Right lobe of liver (tissue), 6 donors: ENCODE measurements at regions not wholly inside any gene's neighbourhood (a gene's known extent, or its start where the extent isn't known, plus 50 kb on each side); places are given as distances from the start of the nearest gene placed in this dataset.

Source experiments
- ATAC-seq, 4 donors: fragments of 200-7000 bp; cut with Tn5 transposase; one replicate each; pipeline ENCODE4 v1.9.1; 2020; ENCODE audit warnings: mild to moderate bottlenecking in 4 of 4, moderate library complexity in 4 of 4
- DNase-seq, 3 donors: peaks; one replicate each; pipeline ENCODE4 v3.0.0-alpha.2; 2020
- H3K27ac ChIP-seq, 3 donors: fragments of 200-600 bp; one replicate each; pipeline ENCODE4 v1.8.0; 2022
- H3K27me3 ChIP-seq, 2 donors: fragments of 200-600 bp; one replicate each; pipeline ENCODE4 v1.8.0; 2022
- H3K36me3 ChIP-seq, 4 donors: fragments of 200-600 bp; sonication (generic) in 1 of 4; one replicate each; pipeline versions ENCODE4 v1.5.1 to v1.8.0; 2017 to 2022; ENCODE audit warnings: control low read depth in 1 of 4
- H3K4me1 ChIP-seq, 4 donors: fragments of 200-600 bp; sonication (generic) in 1 of 4; one replicate each; pipeline versions ENCODE4 v1.5.1 to v1.8.0; 2017 to 2022; ENCODE audit warnings: control low read depth in 1 of 4
- H3K4me3 ChIP-seq, 3 donors: fragments of 200-600 bp; one replicate each; pipeline ENCODE4 v1.8.0; 2022
- H3K9me3 ChIP-seq, 4 donors: fragments of 200-600 bp; sonication (generic) in 1 of 4; one replicate each; pipeline versions ENCODE4 v1.5.1 to v1.8.0; 2017 to 2022; ENCODE audit warnings: control low read depth in 1 of 4
- CTCF ChIP-seq, 4 donors: fragments of 200-600 bp in 3 of 4; fragments of 450-650 bp in 1 of 4; IDR thresholded peaks; one replicate each; pipeline versions ENCODE4 v1.5.1 to v1.8.0; 2016 to 2022; ENCODE audit warnings: antibody characterized with exemption in 4 of 4, mild to moderate bottlenecking in 2 of 4
- POLR2A ChIP-seq: fragments of 450-650 bp; IDR thresholded peaks from one replicate; pipeline ENCODE4 v1.6.1; 2017; ENCODE audit warnings: antibody characterized with exemption, mild to moderate bottlenecking
- WGBS: methylation state at CpG from one replicate; pipeline ENCODE4 v1.1.6; 2018; ENCODE audit warnings: low coverage, low lambda C conversion rate; ENCODE audit not compliant: insufficient coverage; ENCODE audit errors: missing lambda C conversion rate; 5-methylcytosine and 5-hydroxymethylcytosine counted together
- intact Hi-C, 2 donors: fragments of 100-400 bp; cut with DNase I; formaldehyde crosslinking; loops; one replicate each; pipeline versions ENCODE4 v1.11.2 to v1.14.1; 2022
- donor health status: DM: no; HTN: yes; CAD: no.
- donor health status: DM: no; HTN: no; CAD: no.
- donor health status: DM: no; HTN: no; CAD: no.
- donor health status: DM: no; HTN: yes; CAD: no.
- donor health status: DM: no; HTN: yes; CAD: no.

DNA sequence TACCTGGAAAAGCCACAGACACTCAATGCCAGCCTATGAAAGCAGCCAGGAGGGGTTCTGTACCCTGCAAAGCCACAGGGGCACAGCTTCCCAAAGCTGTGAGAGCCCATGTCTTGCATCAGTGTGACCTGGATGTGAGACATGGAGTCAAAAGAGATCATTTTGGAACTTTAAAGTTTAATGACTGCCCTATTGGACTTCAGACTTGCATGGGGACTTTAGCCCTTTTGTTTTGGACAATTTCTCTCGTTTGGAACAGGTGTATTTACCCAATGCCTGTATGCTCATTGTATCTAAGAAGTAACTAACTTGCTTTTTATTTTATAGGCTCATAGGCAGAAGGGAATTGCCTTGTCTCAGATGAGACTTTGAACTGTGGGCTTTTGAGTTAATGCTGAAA, 244.9 kb upstream of the TYRP1 start:
- Histone ChIP-seq H3K27ac (no peak overlapping the region), H3K4me1 (no peaks in the 10 kb centered on the region), H3K27me3 (no peaks in the 10 kb centered on the region), H3K4me3 (no peak overlapping the region), H3K36me3 (no peaks in the 10 kb centered on the region), H3K9me3 (no peaks in the 10 kb centered on the region)
- intact Hi-C loops, result no loop called here
- 17% methylated on average over 1 of the region's 1 CpG for WGBS
- TF ChIP-seq POLR2A (no peak), CTCF (IDR thresholded peaks at IDR 0.05) (no peak)
- ATAC-seq (no peak), DNase-seq (no peak)

DNA sequence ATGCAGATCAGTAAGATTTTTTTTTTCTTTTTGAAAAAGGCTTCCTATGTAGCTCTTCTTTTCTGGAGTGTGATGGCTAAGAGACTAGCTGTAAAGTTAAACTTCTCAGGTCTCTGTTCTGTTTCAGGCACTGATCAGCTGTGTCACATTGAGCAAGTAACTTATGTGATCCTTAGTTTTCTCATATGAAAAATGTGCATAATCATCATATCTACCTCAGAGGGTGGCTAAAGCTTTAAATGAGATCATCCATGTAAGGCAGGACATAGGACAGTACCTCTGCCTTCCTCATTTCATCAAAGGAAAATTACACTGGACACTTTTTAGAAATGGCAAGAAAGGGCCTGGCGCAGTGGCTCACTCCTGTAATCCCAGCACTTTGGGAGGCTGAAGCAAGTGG, 235.9 kb upstream of the TYRP1 start:
- no peak overlapping the region for H3K27ac ChIP-seq
- H3K4me1 ChIP-seq, result no peaks in the 10 kb centered on the region
- H3K27me3 ChIP-seq, result no peaks in the 10 kb centered on the region
- no peak for TF ChIP-seq POLR2A
- no peak for TF ChIP-seq CTCF (IDR thresholded peaks at IDR 0.05)
- no peak for DNase-seq
- ATAC-seq, result no peak
- intact Hi-C loops, result no loop called here
- no peaks in the 10 kb centered on the region for H3K9me3 ChIP-seq
- no peaks in the 10 kb centered on the region for H3K36me3 ChIP-seq
- H3K4me3 ChIP-seq, result no peak overlapping the region
- WGBS, result 91% methylated on average over 1 of the region's 1 CpG

GRCh38 chr9:12461763-12462460, 231.3 kb upstream of the TYRP1 start:
- Histone ChIP-seq H3K27me3 (no peaks in the 10 kb centered on the region), H3K27ac (no peak overlapping the region), H3K4me3 (no peak overlapping the region), H3K9me3 (no peaks in the 10 kb centered on the region), H3K36me3 (no peaks in the 10 kb centered on the region), H3K4me1 (no peaks in the 10 kb centered on the region)
- intact Hi-C loops, result no loop called here
- 71% methylated on average over 2 of the region's 2 CpGs for WGBS
- no peak for DNase-seq
- ATAC-seq, result no peak
- TF ChIP-seq CTCF (IDR thresholded peaks at IDR 0.05), result no peak
- TF ChIP-seq POLR2A, result no peak

DNA sequence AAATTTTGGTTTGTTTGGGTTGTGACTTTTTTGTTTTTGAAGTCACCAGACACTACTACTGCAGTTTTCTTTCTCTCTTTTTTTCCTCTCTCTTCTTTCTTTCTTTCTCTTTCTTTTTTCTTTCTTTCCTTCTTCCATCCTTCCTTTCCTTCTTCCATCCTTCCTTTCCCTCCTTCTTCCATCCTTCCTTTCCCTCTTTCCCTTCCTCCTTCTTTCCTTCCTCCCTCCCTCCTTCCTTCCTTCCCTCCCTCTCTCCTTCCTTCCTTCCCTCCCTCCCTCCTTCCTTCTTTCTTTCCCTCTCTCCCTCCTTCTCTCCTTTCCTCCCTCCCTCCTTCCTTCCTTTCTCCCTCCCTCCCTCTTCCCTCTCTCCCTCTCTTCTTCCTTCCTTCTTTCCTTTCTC, 230.3 kb upstream of the TYRP1 start:
- H3K27ac ChIP-seq, result no peak overlapping the region
- H3K4me1 ChIP-seq, result no peaks in the 10 kb centered on the region
- H3K36me3 ChIP-seq, result no peaks in the 10 kb centered on the region
- H3K4me3 ChIP-seq, result no peak overlapping the region
- ATAC-seq, result no peak
- H3K27me3 ChIP-seq, result no peaks in the 10 kb centered on the region
- no peaks in the 10 kb centered on the region for H3K9me3 ChIP-seq
- intact Hi-C loops, result no loop called here
- no peak for TF ChIP-seq CTCF (IDR thresholded peaks at IDR 0.05)
- no peak for TF ChIP-seq POLR2A
- no peak for DNase-seq

DNA sequence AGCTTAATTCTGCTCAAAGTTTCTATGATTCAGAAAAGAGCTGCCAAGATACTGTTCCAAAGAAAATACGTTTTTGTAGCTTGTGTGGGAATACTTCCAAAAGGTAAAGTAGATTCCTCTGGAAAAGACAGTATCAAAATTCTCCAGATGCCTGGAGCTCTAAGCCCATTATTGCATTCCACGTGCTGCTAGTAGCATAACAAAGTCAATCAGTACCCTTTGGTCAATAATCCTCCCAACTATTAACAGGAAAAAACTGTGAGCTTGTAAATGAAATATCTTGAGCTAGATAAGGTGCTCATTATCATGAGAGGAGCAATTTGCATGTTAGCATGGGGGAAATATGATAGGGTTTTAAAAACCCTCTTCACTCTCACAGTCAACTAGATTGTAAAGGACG, 229.5 kb upstream of the TYRP1 start:
- intact Hi-C loops, result no loop called here
- ATAC-seq, result no peak
- no peaks in the 10 kb centered on the region for H3K4me1 ChIP-seq
- H3K36me3 ChIP-seq, result no peaks in the 10 kb centered on the region
- 17% methylated on average over 3 of the region's 3 CpGs for WGBS
- no peak overlapping the region for H3K27ac ChIP-seq
- no peaks in the 10 kb centered on the region for H3K27me3 ChIP-seq
- H3K9me3 ChIP-seq, result no peaks in the 10 kb centered on the region
- TF ChIP-seq CTCF (IDR thresholded peaks at IDR 0.05) (no peak), POLR2A (no peak)
- DNase-seq, result no peak
- H3K4me3 ChIP-seq, result no peak overlapping the region
